Tibial nerve (tissue), 4 donors: ENCODE measurements at regions not wholly inside any gene's neighbourhood (a gene's known extent, or its start where the extent isn't known, plus 50 kb on each side); places are given as distances from the start of the nearest gene placed in this dataset.

Source experiments
- DNase-seq, 2 donors: peaks; one replicate each; pipeline ENCODE4 v3.0.0-alpha.2; 2019; ENCODE audit warnings: low spot score in 2 of 2
- H3K27ac ChIP-seq, 4 donors: fragments of 200-600 bp; sonication (generic) in 3 of 4; one replicate each; pipeline ENCODE4 v1.5.1; 2017 to 2019; ENCODE audit warnings: mild to moderate bottlenecking in 1 of 4
- H3K27me3 ChIP-seq, 2 donors: fragments of 200-600 bp; sonication (generic) in 1 of 2; one replicate each; pipeline versions ENCODE4 v1.5.1 to v1.6.0; 2017 to 2019
- H3K36me3 ChIP-seq, 3 donors: fragments of 200-600 bp; sonication (generic); one replicate each; pipeline ENCODE4 v1.5.1; 2018 to 2019
- H3K4me1 ChIP-seq, 4 donors: fragments of 200-600 bp; sonication (generic) in 3 of 4; one replicate each; pipeline ENCODE4 v1.5.1; 2017 to 2019
- H3K4me3 ChIP-seq, 4 donors: fragments of 200-600 bp; sonication (generic) in 3 of 4; one replicate each; pipeline ENCODE4 v1.5.1; 2017 to 2019; ENCODE audit warnings: mild to moderate bottlenecking in 1 of 4, moderate library complexity in 1 of 4
- H3K9me3 ChIP-seq, 4 donors: fragments of 200-600 bp; sonication (generic) in 3 of 4; one replicate each; pipeline ENCODE4 v1.5.1; 2017 to 2019
- EP300 ChIP-seq, 2 donors: sonication (generic); formaldehyde crosslinking; IDR thresholded peaks; one replicate each; pipeline ENCODE4 v1.6.1; 2017; ENCODE audit warnings: antibody characterized with exemption in 2 of 2, mild to moderate bottlenecking in 1 of 2
- POLR2A ChIP-seq, 2 donors: fragments of 450-650 bp; IDR thresholded peaks; one replicate each; pipeline ENCODE4 v1.6.1; 2017; ENCODE audit warnings: antibody characterized with exemption in 2 of 2, mild to moderate bottlenecking in 2 of 2, moderate library complexity in 2 of 2
- WGBS, 2 donors: methylation state at CpG; one replicate each; pipeline ENCODE4 v1.1.5; 2018; 5-methylcytosine and 5-hydroxymethylcytosine counted together
- TF ChIP-seq, protein P1 (sequence below), 5 experiments: fragments of 200-600 bp in 3 of 5; fragments of 450-650 bp in 2 of 5; sonication (generic) in 3 of 5; IDR thresholded peaks; one replicate each; pipeline ENCODE4 v1.5.1; 2016 to 2019; ENCODE audit warnings: antibody characterized with exemption in 5 of 5, mild to moderate bottlenecking in 3 of 5, moderate library complexity in 2 of 5

DNA sequence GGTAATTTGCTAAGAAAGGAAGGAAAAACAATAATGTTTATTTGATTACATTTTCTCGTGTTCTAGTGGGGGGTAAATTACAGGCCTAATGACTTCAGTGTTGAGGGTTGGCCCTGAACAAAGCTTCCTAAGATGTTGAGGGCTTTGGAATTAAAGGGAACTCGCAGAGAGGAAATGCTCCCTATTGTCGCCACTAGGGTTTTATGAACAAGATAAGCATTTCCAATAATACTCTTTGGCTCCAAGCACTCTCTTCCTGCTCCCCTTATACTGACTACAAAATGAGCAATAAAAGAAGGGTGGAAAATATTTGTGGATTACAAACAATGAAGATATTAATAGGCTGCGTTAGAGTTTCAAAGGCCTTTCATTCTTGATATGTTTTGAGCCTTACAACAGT is 363.6 kb downstream of the HS3ST3B1 start:
- WGBS, 2 donors = 3 to 38% methylated on average over 4 of the region's 4 CpGs

DNA sequence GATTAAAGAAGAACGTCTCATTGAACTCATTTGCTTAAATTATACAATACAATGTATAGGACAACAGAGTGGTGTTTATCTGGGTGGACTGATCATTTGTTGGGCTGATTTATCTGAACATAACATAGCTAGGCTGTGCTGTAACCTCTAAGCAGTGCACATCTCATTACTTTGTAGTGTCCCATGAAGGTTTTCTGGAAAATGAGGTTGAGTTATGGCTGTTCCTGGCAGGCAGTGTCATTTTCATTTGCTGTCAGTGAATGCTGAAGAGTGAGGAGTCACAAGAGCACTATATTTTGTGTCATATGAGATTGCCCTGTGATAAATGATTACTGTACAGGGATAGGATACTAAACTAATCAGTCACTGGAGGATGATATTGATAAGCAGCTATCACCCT is 340.2 kb downstream of the HS3ST3B1 start:
- TF ChIP-seq, protein P1, sequence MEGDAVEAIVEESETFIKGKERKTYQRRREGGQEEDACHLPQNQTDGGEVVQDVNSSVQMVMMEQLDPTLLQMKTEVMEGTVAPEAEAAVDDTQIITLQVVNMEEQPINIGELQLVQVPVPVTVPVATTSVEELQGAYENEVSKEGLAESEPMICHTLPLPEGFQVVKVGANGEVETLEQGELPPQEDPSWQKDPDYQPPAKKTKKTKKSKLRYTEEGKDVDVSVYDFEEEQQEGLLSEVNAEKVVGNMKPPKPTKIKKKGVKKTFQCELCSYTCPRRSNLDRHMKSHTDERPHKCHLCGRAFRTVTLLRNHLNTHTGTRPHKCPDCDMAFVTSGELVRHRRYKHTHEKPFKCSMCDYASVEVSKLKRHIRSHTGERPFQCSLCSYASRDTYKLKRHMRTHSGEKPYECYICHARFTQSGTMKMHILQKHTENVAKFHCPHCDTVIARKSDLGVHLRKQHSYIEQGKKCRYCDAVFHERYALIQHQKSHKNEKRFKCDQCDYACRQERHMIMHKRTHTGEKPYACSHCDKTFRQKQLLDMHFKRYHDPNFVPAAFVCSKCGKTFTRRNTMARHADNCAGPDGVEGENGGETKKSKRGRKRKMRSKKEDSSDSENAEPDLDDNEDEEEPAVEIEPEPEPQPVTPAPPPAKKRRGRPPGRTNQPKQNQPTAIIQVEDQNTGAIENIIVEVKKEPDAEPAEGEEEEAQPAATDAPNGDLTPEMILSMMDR (IDR thresholded peaks at IDR 0.05) = no peak
- no peak for TF ChIP-seq EP300 (IDR thresholded peaks at IDR 0.05)
- no peak for TF ChIP-seq POLR2A (IDR thresholded peaks at IDR 0.05)
- no peak for DNase-seq
- WGBS, 2 donors = 74 to 77% methylated on average over 1 of the region's 1 CpG
- no peak overlapping the region for H3K27ac ChIP-seq
- H3K36me3 ChIP-seq = no peaks in the 10 kb centered on the region
- H3K27me3 ChIP-seq = no peaks in the 10 kb centered on the region
- no peak overlapping the region for H3K4me3 ChIP-seq
- H3K9me3 ChIP-seq = no peaks in the 10 kb centered on the region
- H3K4me1 ChIP-seq = no peaks in the 10 kb centered on the region

More for the DNA sequence above, 363.6 kb downstream of the HS3ST3B1 start:
- no peaks in the 10 kb centered on the region for H3K27me3 ChIP-seq
- no peaks in the 10 kb centered on the region for H3K9me3 ChIP-seq
- no peak overlapping the region for H3K4me3 ChIP-seq
- no peak for DNase-seq
- TF ChIP-seq POLR2A (IDR thresholded peaks at IDR 0.05) (no peak), EP300 (IDR thresholded peaks at IDR 0.05) (no peak)
- TF ChIP-seq, protein P1 (IDR thresholded peaks at IDR 0.05) = no peak
- H3K4me1 ChIP-seq = no peaks in the 10 kb centered on the region
- no peaks in the 10 kb centered on the region for H3K36me3 ChIP-seq
- H3K27ac ChIP-seq = no peak overlapping the region

DNA sequence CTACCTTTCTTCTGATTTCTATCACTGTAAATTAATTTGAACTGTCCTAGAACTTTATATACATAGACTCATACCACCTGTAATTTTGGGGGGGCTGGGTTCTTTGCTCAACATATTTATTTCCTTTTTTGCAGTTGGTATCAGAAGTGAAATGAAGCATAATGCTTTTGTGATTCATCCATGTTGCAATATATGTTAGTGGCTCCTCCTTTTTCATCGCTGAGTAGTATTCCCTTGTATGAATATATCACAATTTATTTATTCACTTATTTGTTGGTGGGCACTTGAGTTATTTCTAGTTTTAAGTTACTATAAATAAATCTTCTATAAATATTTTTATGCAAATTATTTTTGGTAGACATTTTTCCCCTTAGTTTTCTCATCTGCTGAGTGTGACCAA is 336.4 kb downstream of the HS3ST3B1 start:
- no peaks in the 10 kb centered on the region for H3K36me3 ChIP-seq

DNA sequence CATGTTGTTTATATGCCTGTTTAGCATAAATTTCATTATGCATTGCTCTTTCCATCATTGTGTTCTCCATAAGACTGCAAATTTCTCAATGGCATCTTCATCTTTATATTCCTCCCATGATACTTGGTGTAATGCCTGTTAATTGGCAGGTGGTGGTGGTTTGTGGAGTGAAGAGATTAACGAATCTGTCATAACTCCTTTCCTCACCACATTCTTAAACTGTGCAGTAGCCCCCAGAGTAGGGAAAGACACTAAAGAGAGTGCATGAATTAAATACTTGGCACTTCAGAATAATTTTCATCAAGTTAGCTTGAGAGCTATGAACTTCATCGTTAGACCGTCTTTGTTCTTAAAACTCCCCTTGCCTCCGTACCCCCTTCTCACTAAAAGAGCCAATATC is 329.7 kb downstream of the HS3ST3B1 start:
- no peak for TF ChIP-seq EP300 (IDR thresholded peaks at IDR 0.05)
- TF ChIP-seq, protein P1 (IDR thresholded peaks at IDR 0.05) = no peak
- TF ChIP-seq POLR2A (IDR thresholded peaks at IDR 0.05) = no peak
- WGBS, 2 donors = 80 to 84% methylated on average over 4 of the region's 4 CpGs
- no peaks in the 10 kb centered on the region for H3K27me3 ChIP-seq

More for the DNA sequence above, 336.4 kb downstream of the HS3ST3B1 start:
- no peaks in the 10 kb centered on the region for H3K27me3 ChIP-seq
- WGBS, 2 donors = 100% methylated on average over 1 of the region's 1 CpG
- no peaks in the 10 kb centered on the region for H3K4me1 ChIP-seq
- TF ChIP-seq EP300 (IDR thresholded peaks at IDR 0.05) (no peak), POLR2A (IDR thresholded peaks at IDR 0.05) (no peak)
- TF ChIP-seq, protein P1 (IDR thresholded peaks at IDR 0.05) = no peak
- H3K9me3 ChIP-seq = no peaks in the 10 kb centered on the region
- H3K27ac ChIP-seq = no peak overlapping the region
- DNase-seq = no peak
- H3K4me3 ChIP-seq = no peak overlapping the region

DNA sequence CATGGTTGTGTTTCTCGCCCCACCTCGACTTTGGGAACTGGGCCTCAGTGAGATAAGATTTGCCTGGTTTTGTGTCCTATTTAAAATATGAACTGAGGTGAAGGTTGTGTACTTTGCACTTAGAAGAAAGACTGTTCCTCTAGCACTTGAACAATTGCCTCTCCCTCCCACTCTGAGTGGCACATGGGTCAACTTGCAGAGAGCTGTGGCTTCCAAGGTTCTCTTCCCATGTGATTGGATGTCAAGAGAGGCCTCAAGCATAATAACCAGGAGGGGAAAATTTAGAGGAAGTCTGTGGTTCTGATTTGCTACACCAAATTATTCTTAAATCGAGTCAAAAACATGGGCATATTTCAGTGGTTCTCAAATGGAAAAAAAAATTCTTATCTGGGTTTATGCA is 329.2 kb downstream of the HS3ST3B1 start:
- Histone ChIP-seq H3K9me3 (no peaks in the 10 kb centered on the region), H3K27me3 (no peaks in the 10 kb centered on the region), H3K27ac (no peak overlapping the region), H3K4me3 (no peak overlapping the region), H3K36me3 (no peaks in the 10 kb centered on the region), H3K4me1 (no peaks in the 10 kb centered on the region)
- no peak for DNase-seq
- TF ChIP-seq, protein P1 (IDR thresholded peaks at IDR 0.05) = no peak
- TF ChIP-seq POLR2A (IDR thresholded peaks at IDR 0.05) (no peak), EP300 (IDR thresholded peaks at IDR 0.05) (no peak)
- WGBS, 2 donors = 60 to 78% methylated on average over 3 of the region's 3 CpGs

More for the DNA sequence above, 329.7 kb downstream of the HS3ST3B1 start:
- Histone ChIP-seq H3K4me1 (no peaks in the 10 kb centered on the region), H3K36me3 (no peaks in the 10 kb centered on the region), H3K27ac (no peak overlapping the region), H3K4me3 (no peak overlapping the region), H3K9me3 (no peaks in the 10 kb centered on the region)
- no peak for DNase-seq
